ENCODE measurements at regions not wholly inside any gene's neighbourhood (a gene's known extent, or its start where the extent isn't known, plus 50 kb on each side); places are given as distances from the start of the nearest gene placed in this dataset.

GRCh38 chr2:221657806-221658205, 85.7 kb upstream of the EPHA4 start:
- H3K4me3 ChIP-seq (ENCODE audit: extremely low read depth in 1 of 4, insufficient read depth in 2 of 4, low read depth in 3 of 4, low read length in 4 of 4): no peak overlapping the region
- H2AFZ ChIP-seq (ENCODE audit: low read length): no peak overlapping the region
- no peaks in the 10 kb centered on the region for H3K9me3 ChIP-seq (ENCODE audit: insufficient read depth in 2 of 2, low read depth in 1 of 2, low read length in 1 of 2)
- no peak overlapping the region for H3K27ac ChIP-seq (ENCODE audit: low read depth, low read length)
- TF ChIP-seq SIN3A (conservative IDR thresholded peaks at IDR 0.05 in 1 of 2, IDR thresholded peaks at IDR 0.05 in 1 of 2; ENCODE audit: low read depth in 1 of 2, low read length in 2 of 2): no peak
- no peak for TF ChIP-seq RAD21 (IDR thresholded peaks at IDR 0.05 in 1 of 2, conservative IDR thresholded peaks at IDR 0.05 in 1 of 2; ENCODE audit: low read depth in 2 of 2, low read length in 2 of 2)
- H2AK5ac ChIP-seq (ENCODE audit: low read depth, low read length): no peak overlapping the region
- no peak overlapping the region for H2BK15ac ChIP-seq (ENCODE audit: low read length)
- no peak overlapping the region for H4K91ac ChIP-seq (replicated peaks; ENCODE audit: insufficient read length, low read length)
- WGBS, 2 experiments (ENCODE audit: extremely low coverage in 1 of 2, insufficient coverage in 1 of 2, insufficient read length in 1 of 2, insufficient replicate concordance in 2 of 2, low coverage in 1 of 2, low lambda C conversion rate in 2 of 2, missing lambda C conversion rate in 1 of 2): 80% methylated on average over 1 of the region's 1 CpG; no CpG with 5 or more reads in 1 of the 2 experiments
- DNase-seq (ENCODE audit: low read depth in 1 of 2, low spot score in 2 of 2) (no peak), FAIRE-seq (no peak)
- H3K4me2 ChIP-seq (ENCODE audit: insufficient read depth in 1 of 2, low read depth in 2 of 2, low read length in 2 of 2): no peak overlapping the region
- no peak overlapping the region for H4K5ac ChIP-seq (ENCODE audit: insufficient read length, low read depth, low read length)
- no peaks in the 10 kb centered on the region for H3K27me3 ChIP-seq (replicated peaks in 1 of 4; ENCODE audit: control insufficient read depth in 3 of 4, extremely low read depth in 1 of 4, insufficient read depth in 3 of 4, low read length in 3 of 4)
- POLR2A ChIA-PET (ENCODE audit: partially characterized antibody): no interaction called here
- H3K79me1 ChIP-seq (ENCODE audit: low read depth, low read length): no peaks in the 10 kb centered on the region
- H3K9ac ChIP-seq (replicated peaks in 1 of 4; ENCODE audit: extremely low read depth in 1 of 4, low read depth in 3 of 4, low read length in 3 of 4): no peak overlapping the region
- peaks cover 0 to 7% (median 2%) of the 10 kb centered on the region in 4 experiments; a peak in 2 of 7 replicates for H3K4me1 ChIP-seq (replicated peaks in 1 of 4; ENCODE audit: control insufficient read depth in 3 of 4, insufficient read depth in 4 of 4, low read length in 3 of 4)
- no peaks in the 10 kb centered on the region for H3K36me3 ChIP-seq (ENCODE audit: control insufficient read depth in 2 of 4, insufficient read depth in 4 of 4, low read length in 3 of 4)
- H3K79me2 ChIP-seq (ENCODE audit: control insufficient read depth in 1 of 2, insufficient read depth in 2 of 2, low read length in 2 of 2): no peaks in the 10 kb centered on the region
- H3K23ac ChIP-seq (ENCODE audit: insufficient read length): no peak overlapping the region
- CTCF ChIA-PET (ENCODE audit: partially characterized antibody): interaction anchor here (1.2 kb wide), 1 partner anchor 12 kb away, joined by 3 read pairs; no protein-coding TSS in a partner anchor
- no peak overlapping the region for H3K14ac ChIP-seq (ENCODE audit: insufficient read length)
- H3K56ac ChIP-seq (replicated peaks; ENCODE audit: insufficient read length, low read depth, low read length): no peak overlapping the region
- no peak overlapping the region for H3K18ac ChIP-seq (ENCODE audit: extremely low read depth, low read length)
- no peak overlapping the region for H2BK20ac ChIP-seq (ENCODE audit: low read length)
- H3K23me2 ChIP-seq (ENCODE audit: low read depth, low read length): no peaks in the 10 kb centered on the region; the same call in 1 of the 2 replicates
- no peak overlapping the region for H2BK12ac ChIP-seq (ENCODE audit: low read depth, low read length)
- no peak overlapping the region for H2BK120ac ChIP-seq (replicated peaks; ENCODE audit: low read depth, low read length)
- H4K20me1 ChIP-seq (replicated peaks in 1 of 2; ENCODE audit: control insufficient read depth in 1 of 2, insufficient read depth in 2 of 2, low read length in 2 of 2): no peaks in the 10 kb centered on the region
- no peak overlapping the region for H3K4ac ChIP-seq (replicated peaks; ENCODE audit: insufficient read length, low read depth, low read length)
- no peak overlapping the region for H4K8ac ChIP-seq (ENCODE audit: extremely low read depth, insufficient read depth, low read length)
- H2BK5ac ChIP-seq (ENCODE audit: low read depth, low read length): no peak overlapping the region

All from H1 (cell line).